KMS-11 (cell line): ENCODE measurements at regions not wholly inside any gene's neighbourhood (a gene's known extent, or its start where the extent isn't known, plus 50 kb on each side); places are given as distances from the start of the nearest gene placed in this dataset.

Source experiments
- H2AFZ ChIP-seq: fragments of 200-600 bp; sonication (generic); 2 replicates; pipeline ENCODE4 v1.6.1; 2016; ENCODE audit warnings: antibody characterized with exemption, mixed run types, low read depth
- H3K27ac ChIP-seq: fragments of 200-600 bp; sonication (generic); 2 replicates; pipeline ENCODE4 v1.6.1; 2016; ENCODE audit warnings: mild to moderate bottlenecking, mixed run types
- H3K27me3 ChIP-seq: fragments of 200-600 bp; sonication (generic); 2 replicates; pipeline ENCODE4 v1.6.1; 2017; ENCODE audit warnings: mild to moderate bottlenecking, low read depth, mixed run types, moderate library complexity; ENCODE audit not compliant: insufficient read depth
- H3K36me3 ChIP-seq: fragments of 200-600 bp; sonication (generic); 2 replicates; pipeline ENCODE4 v1.6.1; 2017; ENCODE audit warnings: mild to moderate bottlenecking, mixed run types; ENCODE audit not compliant: insufficient read depth
- H3K4me1 ChIP-seq: fragments of 200-600 bp; sonication (generic); 2 replicates; pipeline ENCODE4 v1.6.1; 2016; ENCODE audit warnings: mild to moderate bottlenecking, low read depth, mixed run types; ENCODE audit not compliant: poor library complexity, severe bottlenecking
- H3K4me2 ChIP-seq: fragments of 200-600 bp; sonication (generic); 2 replicates; pipeline ENCODE4 v1.7.0; 2016; ENCODE audit warnings: mild to moderate bottlenecking, mixed run types
- H3K4me3 ChIP-seq: fragments of 200-600 bp; sonication (generic); IDR thresholded peaks from 2 replicates; pipeline ENCODE4 v1.6.1; 2017; ENCODE audit warnings: low read depth, low read length, mixed read lengths; ENCODE audit not compliant: insufficient read depth
- H3K79me2 ChIP-seq: fragments of 200-600 bp; sonication (generic); 2 replicates; pipeline ENCODE4 v1.6.1; 2016; ENCODE audit warnings: low read depth, mixed run types; ENCODE audit not compliant: insufficient read depth
- H3K9ac ChIP-seq: fragments of 200-600 bp; sonication (generic); 2 replicates; pipeline ENCODE4 v1.6.1; 2016; ENCODE audit warnings: mild to moderate bottlenecking, mixed run types
- H4K20me1 ChIP-seq: fragments of 200-600 bp; sonication (generic); 2 replicates; pipeline ENCODE4 v1.6.1; 2016; ENCODE audit warnings: mild to moderate bottlenecking, mixed run types; ENCODE audit not compliant: insufficient read depth
- CTCF ChIP-seq: fragments of 200-600 bp; sonication (generic); conservative IDR thresholded peaks from 2 replicates; pipeline ENCODE4 v1.6.1; 2017; ENCODE audit warnings: low read depth, mild to moderate bottlenecking, antibody characterized with exemption, low read length, moderate library complexity, mixed read lengths

DNA sequence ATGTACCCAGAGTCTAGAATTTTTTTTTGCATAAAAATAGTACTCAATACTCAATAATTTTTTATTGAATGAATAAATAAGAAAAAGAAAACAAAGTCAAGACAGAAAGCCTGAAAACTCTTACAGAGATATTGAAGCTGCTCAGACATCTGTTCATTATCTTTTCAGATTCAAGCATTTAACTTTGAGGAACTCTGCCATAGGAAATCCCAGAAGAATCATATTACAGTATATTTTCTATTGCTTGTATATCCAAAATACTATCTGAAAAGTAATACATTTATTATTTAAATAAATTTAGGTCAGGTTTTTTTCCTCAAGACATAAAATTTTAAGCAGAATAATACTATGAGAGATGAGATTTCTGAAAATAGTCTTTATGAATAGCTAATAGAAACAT, 755.9 kb upstream of the ADGRL4 start:
- no peak for TF ChIP-seq CTCF
- no peaks in the 10 kb centered on the region for H3K4me1 ChIP-seq
- H3K27me3 ChIP-seq = no peaks in the 10 kb centered on the region
- H3K79me2 ChIP-seq = no peaks in the 10 kb centered on the region
- H3K36me3 ChIP-seq = no peaks in the 10 kb centered on the region
- H4K20me1 ChIP-seq = no peaks in the 10 kb centered on the region
- no peak overlapping the region for H3K4me2 ChIP-seq
- H3K27ac ChIP-seq = no peak overlapping the region
- H2AFZ ChIP-seq = no peak overlapping the region
- no peak overlapping the region for H3K4me3 ChIP-seq
- no peak overlapping the region for H3K9ac ChIP-seq

DNA sequence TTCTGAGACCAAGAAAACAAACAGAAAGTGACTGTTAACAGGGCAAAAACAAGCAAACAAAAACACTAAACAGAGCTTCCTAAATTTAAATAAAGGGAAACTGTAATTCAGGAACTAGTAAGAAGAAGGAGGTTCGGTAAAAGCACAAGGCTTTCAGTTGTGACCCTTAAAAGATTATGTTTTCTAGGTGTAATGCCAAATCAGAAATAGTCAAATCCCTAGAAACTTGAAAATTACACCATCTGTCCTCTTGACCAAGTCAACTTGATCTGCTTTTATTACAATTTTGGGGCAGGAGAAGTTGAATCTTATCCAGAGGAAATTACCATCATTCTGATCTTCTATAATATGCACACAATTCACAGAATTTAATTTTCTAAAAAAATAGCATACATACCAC, 754.0 kb upstream of the ADGRL4 start:
- no peaks in the 10 kb centered on the region for H4K20me1 ChIP-seq
- no peak overlapping the region for H2AFZ ChIP-seq
- no peak overlapping the region for H3K4me3 ChIP-seq
- no peak overlapping the region for H3K9ac ChIP-seq
- TF ChIP-seq CTCF = no peak
- no peaks in the 10 kb centered on the region for H3K36me3 ChIP-seq
- no peaks in the 10 kb centered on the region for H3K27me3 ChIP-seq
- no peaks in the 10 kb centered on the region for H3K79me2 ChIP-seq
- H3K4me2 ChIP-seq = no peak overlapping the region
- no peaks in the 10 kb centered on the region for H3K4me1 ChIP-seq
- no peak overlapping the region for H3K27ac ChIP-seq

GRCh38 chr1:79749607-79750006, 743.1 kb upstream of the ADGRL4 start:
- H3K79me2 ChIP-seq = no peaks in the 10 kb centered on the region
- no peaks in the 10 kb centered on the region for H3K27me3 ChIP-seq
- H2AFZ ChIP-seq = no peak overlapping the region
- no peaks in the 10 kb centered on the region for H4K20me1 ChIP-seq
- TF ChIP-seq CTCF = no peak
- H3K36me3 ChIP-seq = no peaks in the 10 kb centered on the region
- H3K4me1 ChIP-seq = no peaks in the 10 kb centered on the region
- no peak overlapping the region for H3K27ac ChIP-seq
- H3K9ac ChIP-seq = no peak overlapping the region
- no peak overlapping the region for H3K4me2 ChIP-seq
- no peak overlapping the region for H3K4me3 ChIP-seq

DNA sequence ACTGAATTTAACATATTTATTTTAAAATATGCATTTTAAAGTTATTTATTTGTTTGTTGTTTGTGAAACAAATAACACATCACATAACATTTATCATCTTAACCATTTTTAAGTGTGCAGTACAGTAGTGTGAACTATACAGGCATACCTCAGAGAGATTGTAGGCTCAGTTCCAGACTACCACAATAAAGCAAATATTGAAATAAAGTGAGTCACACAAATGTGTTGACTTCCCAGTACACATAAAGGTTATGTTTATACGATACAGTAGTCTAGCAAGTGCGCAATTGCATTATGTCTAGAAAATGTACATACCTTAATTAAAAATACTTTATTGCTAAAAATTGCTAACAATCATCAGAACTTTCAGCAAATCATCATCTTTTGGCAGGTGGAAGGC, 739.4 kb upstream of the ADGRL4 start:
- Histone ChIP-seq H3K4me2 (no peak overlapping the region), H3K27ac (no peak overlapping the region), H3K79me2 (no peaks in the 10 kb centered on the region), H3K4me1 (no peaks in the 10 kb centered on the region), H3K36me3 (no peaks in the 10 kb centered on the region), H4K20me1 (no peaks in the 10 kb centered on the region), H3K9ac (no peak overlapping the region), H3K27me3 (no peaks in the 10 kb centered on the region), H2AFZ (no peak overlapping the region), H3K4me3 (no peak overlapping the region)
- TF ChIP-seq CTCF = no peak

- H3K27me3 ChIP-seq = no peaks in the 10 kb centered on the region
- no peaks in the 10 kb centered on the region for H3K36me3 ChIP-seq
- H3K4me2 ChIP-seq = no peak overlapping the region
- no peaks in the 10 kb centered on the region for H3K4me1 ChIP-seq
- no peak overlapping the region for H3K27ac ChIP-seq
- H4K20me1 ChIP-seq = no peaks in the 10 kb centered on the region
- H3K9ac ChIP-seq = no peak overlapping the region
- H3K4me3 ChIP-seq = no peak overlapping the region
- TF ChIP-seq CTCF = no peak
- no peaks in the 10 kb centered on the region for H3K79me2 ChIP-seq
- no peak overlapping the region for H2AFZ ChIP-seq
Observed at GRCh38 chr1:79744746-79745145, 738.2 kb upstream of the ADGRL4 start.
